ENCODE measurements at regions not wholly inside any gene's neighbourhood (a gene's known extent, or its start where the extent isn't known, plus 50 kb on each side); places are given as distances from the start of the nearest gene placed in this dataset.

- TF ChIP-seq CTCF (conservative IDR thresholded peaks at IDR 0.05; ENCODE audit: low read length), result no peak
- no peak for TF ChIP-seq EZH2phosphoT487 (IDR thresholded peaks at IDR 0.05; ENCODE audit: borderline replicate concordance)
Measured at GRCh38 chr20:21812379-21812778, 106.9 kb downstream of the PAX1 start.

All from Loucy (cell line).